Naive thymus-derived CD8-positive, alpha-beta T cell (primary cell): ENCODE measurements at regions not wholly inside any gene's neighbourhood (a gene's known extent, or its start where the extent isn't known, plus 50 kb on each side); places are given as distances from the start of the nearest gene placed in this dataset.

ENCODE experiments used
- ATAC-seq, 2 donors: fragments of 150-1000 bp; cut with Tn5 transposase in 1 of 2; sonication (Bioruptor Pico), chemical (Tn5 transposase) in 1 of 2; 1 replicate in 1 of 2; 2 replicates in 1 of 2; pipeline ENCODE4 v1.10.0; 2021; ENCODE audit warnings: mild to moderate bottlenecking in 2 of 2, moderate library complexity in 2 of 2
- POLR2A ChIA-PET: fragments of 350-600 bp; sonication (Branson Sonifier 250); formaldehyde crosslinking; loops from one replicate; lab custom pipeline; 2021; ENCODE audit warnings: antibody characterized with exemption; lab: Charles Lee
- DNase-seq, 10 donors: peaks; one replicate each; pipeline versions ENCODE4 v3.0.0 to v3.0.0-alpha.2; 2020 to 2022
- H3K27ac Mint-ChIP-seq, 10 donors: one replicate each; pipeline ENCODE4 v1.8.0; 2020 to 2022; ENCODE audit warnings: mild to moderate bottlenecking in 10 of 10, mixed read lengths in 10 of 10, moderate library complexity in 4 of 10, inconsistent platforms in 1 of 10
- H3K27me3 Mint-ChIP-seq, 5 donors: one replicate each; pipeline ENCODE4 v1.8.0; 2021 to 2022; ENCODE audit warnings: mixed read lengths in 5 of 5
- H3K36me3 Mint-ChIP-seq, 3 donors: one replicate each; pipeline ENCODE4 v1.8.0; 2020 to 2022; ENCODE audit warnings: mixed read lengths in 3 of 3, mild to moderate bottlenecking in 2 of 3, inconsistent platforms in 1 of 3
- H3K4me1 Mint-ChIP-seq, 4 donors: one replicate each; pipeline ENCODE4 v1.8.0; 2021 to 2022; ENCODE audit warnings: mixed read lengths in 4 of 4
- H3K4me3 Mint-ChIP-seq, 10 donors: one replicate each; pipeline ENCODE4 v1.8.0; 2020 to 2022; ENCODE audit warnings: mild to moderate bottlenecking in 10 of 10, mixed read lengths in 10 of 10, moderate library complexity in 6 of 10, inconsistent platforms in 1 of 10
- H3K9me3 Mint-ChIP-seq, 9 donors: one replicate each; pipeline ENCODE4 v1.8.0; 2020 to 2022; ENCODE audit warnings: mixed read lengths in 9 of 9, mild to moderate bottlenecking in 3 of 9, inconsistent platforms in 1 of 9, moderate library complexity in 1 of 9

- Mint-ChIP-seq H3K4me3 (no peak overlapping the region), H3K9me3 (no peaks in the 10 kb centered on the region), H3K27ac (no peak overlapping the region), H3K4me1 (peaks cover 0 to 6% (median 2%) of the 10 kb centered on the region in 4 donors), H3K36me3 (no peaks in the 10 kb centered on the region), H3K27me3 (peaks cover 0 to 12% (median 4%) of the 10 kb centered on the region in 5 donors)
- DNase-seq (no peak), ATAC-seq (no peak)
- POLR2A ChIA-PET, result no interaction called here
Observed at GRCh38 chrY:19824136-19824535, 79.6 kb upstream of the KDM5D start.

DNA sequence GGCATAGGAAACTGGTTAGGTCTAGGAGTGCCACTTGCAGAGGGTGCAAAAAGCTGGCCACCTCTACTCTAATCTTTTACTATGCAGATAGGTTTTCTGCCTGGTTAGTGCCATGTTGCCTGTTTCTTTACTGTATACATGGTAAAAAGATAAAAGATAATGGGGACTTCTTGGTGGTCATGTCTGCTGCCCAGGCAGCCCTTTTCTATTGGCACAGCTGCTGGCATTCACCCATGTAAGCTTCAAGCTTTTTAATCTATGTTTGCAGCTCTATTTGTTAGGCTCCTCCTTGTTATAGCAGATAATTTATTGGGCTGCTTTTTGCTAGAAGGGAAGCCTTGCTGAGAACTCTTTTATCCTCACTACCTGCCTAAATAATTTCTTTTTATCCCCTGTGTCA lies 74.0 kb upstream of the KDM5D start:
- DNase-seq (no peak), ATAC-seq (no peak)
- H3K36me3 Mint-ChIP-seq, result no peaks in the 10 kb centered on the region
- POLR2A ChIA-PET, result no interaction called here
- H3K4me1 Mint-ChIP-seq, result peaks cover 4 to 16% (median 7%) of the 10 kb centered on the region in 4 donors
- no peaks in the 10 kb centered on the region for H3K9me3 Mint-ChIP-seq
- H3K27ac Mint-ChIP-seq, result no peak overlapping the region
- H3K27me3 Mint-ChIP-seq, result peaks cover 0 to 18% (median 4%) of the 10 kb centered on the region in 5 donors
- no peak overlapping the region for H3K4me3 Mint-ChIP-seq

- ATAC-seq (peak in 1 of 2 donors; percentile 58), DNase-seq (no peak)
- Mint-ChIP-seq H3K27me3 (peaks cover 0 to 18% (median 4%) of the 10 kb centered on the region in 5 donors), H3K4me1 (peaks cover 4 to 16% (median 7%) of the 10 kb centered on the region in 4 donors), H3K4me3 (peak overlapping the region in 4 of 10 donors; percentile 27 to 86 (median 60)), H3K9me3 (no peaks in the 10 kb centered on the region), H3K36me3 (no peaks in the 10 kb centered on the region), H3K27ac (peak overlapping the region in 1 of 10 donors; percentile 43)
- POLR2A ChIA-PET, result no interaction called here
Observed at GRCh38 chrY:19816920-19817319, 72.4 kb upstream of the KDM5D start.

DNA sequence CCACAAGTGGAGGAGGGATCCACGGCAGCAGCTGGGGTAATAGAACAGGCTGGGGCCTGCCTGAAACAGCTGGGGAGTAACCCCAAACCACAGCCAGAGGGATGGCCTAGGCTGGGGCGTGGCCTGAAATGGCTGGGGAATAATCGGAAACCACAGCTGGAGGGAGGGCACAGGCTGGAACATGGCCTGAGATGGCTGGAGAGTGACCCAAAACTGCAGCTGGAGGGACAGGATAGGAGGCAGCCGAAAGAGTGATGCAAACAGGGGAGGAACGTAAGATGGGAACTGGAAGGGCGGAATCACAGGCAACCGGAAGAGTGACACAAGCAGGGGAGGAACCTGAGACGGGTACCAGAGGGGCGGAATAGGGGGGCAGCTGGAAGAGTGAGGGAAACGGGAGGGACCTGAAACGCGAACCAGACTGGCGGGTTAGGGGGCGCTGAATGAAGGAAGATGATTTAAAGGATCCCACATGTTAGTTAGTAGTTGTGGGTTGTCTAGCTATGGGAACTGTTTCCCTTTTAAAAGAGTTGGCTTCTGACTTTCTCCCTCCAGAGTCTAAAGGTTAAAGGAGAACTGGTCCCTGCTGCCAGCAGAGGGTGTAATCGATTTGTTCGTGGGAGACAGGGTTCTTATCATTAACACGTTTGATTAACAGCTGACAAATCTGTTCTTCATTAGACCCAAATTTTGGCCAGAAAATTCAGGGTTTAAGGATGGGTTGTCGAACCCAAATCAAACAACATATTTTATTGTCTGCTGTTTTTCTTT lies 71.7 kb upstream of the KDM5D start:
- peak in 1 of 2 donors; percentile 63 for ATAC-seq
- peak overlapping the region in 1 of 10 donors; percentile 3 for H3K27ac Mint-ChIP-seq
- DNase-seq, result no peak

More for the DNA sequence above, 71.7 kb upstream of the KDM5D start:
- H3K4me3 Mint-ChIP-seq, result peak overlapping the region in 6 of 10 donors; percentile 33 to 86 (median 63)
- POLR2A ChIA-PET, result no interaction called here
- H3K36me3 Mint-ChIP-seq, result no peaks in the 10 kb centered on the region
- H3K27me3 Mint-ChIP-seq, result peaks cover 0 to 18% (median 0%) of the 10 kb centered on the region in 5 donors
- no peaks in the 10 kb centered on the region for H3K9me3 Mint-ChIP-seq
- peaks cover 4 to 16% (median 7%) of the 10 kb centered on the region in 4 donors for H3K4me1 Mint-ChIP-seq
